GM12878 (cell line): ENCODE measurements at regions not wholly inside any gene's neighbourhood (a gene's known extent, or its start where the extent isn't known, plus 50 kb on each side); places are given as distances from the start of the nearest gene placed in this dataset.

Source experiments
- ATAC-seq: fragments of 200-7000 bp; cut with Tn5 transposase; 3 replicates; pipeline ENCODE4 v1.9.1; 2020; ENCODE audit warnings: mild to moderate bottlenecking, moderate library complexity
- BruUV-seq: library from RNA; stranded (reverse); fragments of 400-500 nt; replicated peaks from 2 replicates; lab custom pipeline; 2021; lab: Mats Ljungman, UMichigan
- CTCF ChIA-PET: fragments of 300-600 bp; sonication (Branson Sonifier 250); formaldehyde crosslinking; extraction: SDS; loops from one replicate; lab custom pipeline; 2021; ENCODE audit warnings: inconsistent platforms; lab: Yijun Ruan, JAX
- POLR2A ChIA-PET: fragments of 350-600 bp; formaldehyde crosslinking; extraction: SDS; loops from one replicate; lab custom pipeline; 2021; ENCODE audit warnings: inconsistent platforms; lab: Charles Lee
- RAD21 ChIA-PET: fragments of 300-600 bp; sonication (Branson Sonifier 250); formaldehyde crosslinking; loops from one replicate; lab custom pipeline; 2023; ENCODE audit warnings: antibody characterized with exemption; ENCODE audit not compliant: unreplicated experiment; lab: Charles Lee
- SMC1A ChIA-PET: fragments of 300-600 bp; sonication (Branson Sonifier 250); formaldehyde crosslinking; loops from one replicate; lab custom pipeline; 2023; ENCODE audit not compliant: unreplicated experiment, uncharacterized antibody; lab: Charles Lee
- DNase-seq: peaks from one replicate; pipeline ENCODE4 v3.0.0-alpha.2; 2011; ENCODE audit warnings: low read depth, low spot score
- FAIRE-seq: peaks from 3 replicates; lab custom pipeline; 2011; peaks lifted over from hg19 to GRCh38; lab: Jason Lieb, UNC
- H2AFZ ChIP-seq: 2 replicates; pipeline ENCODE4 v1.6.0; 2011; ENCODE audit warnings: low read depth, low read length, control low read depth; ENCODE audit not compliant: control insufficient read depth
- H3K27ac ChIP-seq: 2 replicates; pipeline ENCODE4 v1.5.1; 2011; ENCODE audit warnings: control low read depth; ENCODE audit not compliant: control insufficient read depth, insufficient read depth
- H3K27me3 ChIP-seq, 2 experiments: replicated peaks in 1 of 2; 2 replicates each; pipeline versions ENCODE4 v1.6.0 to v1.6.1; 2011; ENCODE audit warnings: low read length in 1 of 2; ENCODE audit not compliant: control insufficient read depth in 2 of 2, insufficient read depth in 2 of 2
- H3K36me3 ChIP-seq, 2 experiments: 2 replicates each; pipeline ENCODE4 v1.5.1; 2011; ENCODE audit warnings: low read length in 1 of 2; ENCODE audit not compliant: control insufficient read depth in 2 of 2, insufficient read depth in 2 of 2
- H3K4me1 ChIP-seq: 2 replicates; pipeline ENCODE4 v1.6.1; 2011; ENCODE audit warnings: mild to moderate bottlenecking, low read length, moderate library complexity, mixed read lengths; ENCODE audit not compliant: control insufficient read depth, insufficient read depth
- H3K4me2 ChIP-seq: 2 replicates; pipeline ENCODE4 v1.6.0; 2011; ENCODE audit warnings: control low read depth; ENCODE audit not compliant: control insufficient read depth, insufficient read depth
- H3K4me3 ChIP-seq: fragments of 200-600 bp; sonication (generic); 2 replicates; pipeline ENCODE4 v1.5.1; 2016
- H3K79me2 ChIP-seq: 2 replicates; pipeline ENCODE4 v1.6.0; 2011; ENCODE audit warnings: low read length; ENCODE audit not compliant: control insufficient read depth, insufficient read depth
- H3K9ac ChIP-seq: 2 replicates; pipeline ENCODE4 v1.8.0; 2011; ENCODE audit warnings: low read length, control low read depth, mixed read lengths; ENCODE audit not compliant: control insufficient read depth, insufficient read depth
- H3K9me3 ChIP-seq: replicated peaks from 3 replicates; pipeline ENCODE4 v1.5.1; 2011; ENCODE audit warnings: mild to moderate bottlenecking, low read length; ENCODE audit not compliant: control insufficient read depth, insufficient read depth
- H4K20me1 ChIP-seq: 2 replicates; pipeline ENCODE4 v1.6.0; 2011; ENCODE audit not compliant: control insufficient read depth, insufficient read depth
- ASH2L ChIP-seq: fragments of 300-600, 200-600 bp; sonication (generic); IDR thresholded peaks from 2 replicates; pipeline ENCODE4 v1.6.1; 2017; ENCODE audit warnings: low read depth, mild to moderate bottlenecking, borderline replicate concordance
- ESRRA ChIP-seq: IDR thresholded peaks from 2 replicates; pipeline ENCODE4 v1.6.1; 2012; ENCODE audit warnings: mild to moderate bottlenecking, low read length, improper control_type of control experiment
- NFXL1 ChIP-seq: fragments of 450-650 bp; IDR thresholded peaks from 2 replicates; pipeline ENCODE4 v1.6.1; 2017; ENCODE audit warnings: antibody characterized with exemption, mild to moderate bottlenecking, borderline replicate concordance
- PAX5 ChIP-seq: IDR thresholded peaks from 2 replicates; pipeline ENCODE4 v1.6.1; 2011; ENCODE audit warnings: low read depth, low read length, borderline replicate concordance
- PKNOX1 ChIP-seq: fragments of 450-650 bp; IDR thresholded peaks from 2 replicates; pipeline ENCODE4 v1.6.1; 2016; ENCODE audit warnings: mild to moderate bottlenecking
- PML ChIP-seq: IDR thresholded peaks from 2 replicates; pipeline ENCODE4 v1.6.1; 2012; ENCODE audit warnings: low read length, inconsistent platforms
- POU2F2 ChIP-seq: IDR thresholded peaks from 3 replicates; pipeline ENCODE4 v1.6.1; 2011; ENCODE audit warnings: low read depth, mild to moderate bottlenecking, low read length, borderline replicate concordance
- TCF7 ChIP-seq: IDR thresholded peaks from 2 replicates; pipeline ENCODE4 v1.6.1; 2014; ENCODE audit warnings: antibody characterized with exemption, borderline replicate concordance
- ZNF384 ChIP-seq: IDR thresholded peaks from 2 replicates; pipeline ENCODE4 v1.6.1; 2012; ENCODE audit warnings: low read depth, mild to moderate bottlenecking, low read length, improper control_type of control experiment, borderline replicate concordance
- ZZZ3 ChIP-seq: IDR thresholded peaks from 2 replicates; pipeline ENCODE4 v1.6.1; 2011; ENCODE audit warnings: low read depth; ENCODE audit not compliant: control insufficient read depth, insufficient read length
- WGBS: methylation state at CpG from one replicate; pipeline ENCODE4 v1.1.6; 2016; ENCODE audit warnings: low lambda C conversion rate; ENCODE audit not compliant: insufficient replicate concordance, insufficient coverage; ENCODE audit errors: missing lambda C conversion rate; 5-methylcytosine and 5-hydroxymethylcytosine counted together
- in situ Hi-C: fragments of 300-500 bp; cut with MboI; formaldehyde crosslinking; loops from 9 replicates; pipeline ENCODE4 v1.14.3; 2018; ENCODE audit warnings: mixed read lengths
- intact Hi-C: fragments of 100-400 bp; cut with micrococcal nuclease; formaldehyde crosslinking; loops from one replicate; pipeline ENCODE4 v1.14.2; 2022; ENCODE audit not compliant: unreplicated experiment
- TF ChIP-seq, protein P1 (sequence below): fragments of 450-650 bp; formaldehyde crosslinking; IDR thresholded peaks from 2 replicates; pipeline ENCODE4 v1.5.0; 2022; ENCODE audit warnings: mild to moderate bottlenecking, missing genetic modification characterization

DNA sequence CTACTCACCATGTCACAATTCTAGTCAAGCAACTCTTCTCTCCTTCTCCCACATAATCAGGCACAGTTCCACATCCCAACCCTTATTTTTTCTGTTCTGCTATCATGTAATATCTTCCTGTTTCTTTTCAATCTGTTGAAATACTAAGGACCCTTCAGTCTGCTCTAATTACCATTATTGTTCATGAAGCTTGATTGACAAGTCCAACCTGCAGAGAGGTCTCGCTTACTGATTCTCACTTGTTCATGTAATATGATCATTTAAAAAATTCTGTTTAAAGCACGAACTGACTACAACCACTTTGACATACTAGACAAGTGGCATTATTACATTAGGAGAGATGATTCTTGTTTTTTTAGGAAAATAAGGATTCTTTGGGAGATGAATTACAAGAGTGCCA is 108.6 kb upstream of the MAD2L1 start:
- SMC1A ChIA-PET: no interaction called here
- CTCF ChIA-PET: interaction anchor here (1.0 kb wide), 1 partner anchor 19 kb away, joined by 3 read pairs; no protein-coding TSS in a partner anchor
- no peaks in the 10 kb centered on the region for H3K9me3 ChIP-seq
- H3K27ac ChIP-seq: no peak overlapping the region
- H4K20me1 ChIP-seq: no peaks in the 10 kb centered on the region
- no peak overlapping the region for H3K4me2 ChIP-seq
- POLR2A ChIA-PET: interaction anchor here (0.5 kb wide), 1 partner anchor 331 kb away, joined by 3 read pairs; no protein-coding TSS in a partner anchor
- H3K4me3 ChIP-seq: no peak overlapping the region
- H3K4me1 ChIP-seq: no peaks in the 10 kb centered on the region
- DNase-seq (no peak), ATAC-seq (no peak), FAIRE-seq (no peak)
- no peaks in the 10 kb centered on the region for H3K36me3 ChIP-seq
- no peak for TF ChIP-seq POU2F2
- TF ChIP-seq PKNOX1: no peak
- no peak for TF ChIP-seq PAX5
- TF ChIP-seq NFXL1: no peak
- no TSS peak for BruUV-seq
- H3K27me3 ChIP-seq: no peaks in the 10 kb centered on the region
- 20% methylated on average over 2 of the region's 2 CpGs for WGBS
- in situ Hi-C loops: no loop called here
- RAD21 ChIA-PET: no interaction called here
- intact Hi-C loops: no loop called here
- H2AFZ ChIP-seq: no peak overlapping the region
- H3K79me2 ChIP-seq: no peaks in the 10 kb centered on the region
- H3K9ac ChIP-seq: no peak overlapping the region

DNA sequence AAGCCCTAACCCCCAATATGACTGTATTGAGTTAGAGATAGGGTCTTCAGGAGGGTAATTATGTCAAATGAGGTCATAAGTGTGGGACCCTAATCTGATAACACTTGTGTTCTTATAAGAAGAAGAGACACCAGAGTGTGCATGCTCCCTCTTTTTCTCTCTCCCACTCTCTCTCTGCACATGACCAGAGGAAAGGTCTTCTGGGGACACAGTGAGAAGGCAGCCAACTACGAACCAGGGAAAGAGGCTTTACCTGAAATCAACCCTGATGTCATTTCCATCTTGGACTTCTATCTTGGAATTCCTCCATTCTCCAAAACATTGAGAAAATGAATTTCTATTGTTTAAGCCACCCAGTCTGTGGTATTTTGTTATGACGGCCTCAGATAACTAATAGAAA is 97.2 kb upstream of the MAD2L1 start:
- Histone ChIP-seq H3K79me2 (no peaks in the 10 kb centered on the region), H3K4me2 (no peak overlapping the region), H3K4me1 (no peaks in the 10 kb centered on the region)
- TF ChIP-seq TCF7: no peak
- no peak for TF ChIP-seq PML
- no peak for TF ChIP-seq ZZZ3
- no peak for TF ChIP-seq ESRRA
- no peak for TF ChIP-seq ZNF384
- TF ChIP-seq, protein P1, sequence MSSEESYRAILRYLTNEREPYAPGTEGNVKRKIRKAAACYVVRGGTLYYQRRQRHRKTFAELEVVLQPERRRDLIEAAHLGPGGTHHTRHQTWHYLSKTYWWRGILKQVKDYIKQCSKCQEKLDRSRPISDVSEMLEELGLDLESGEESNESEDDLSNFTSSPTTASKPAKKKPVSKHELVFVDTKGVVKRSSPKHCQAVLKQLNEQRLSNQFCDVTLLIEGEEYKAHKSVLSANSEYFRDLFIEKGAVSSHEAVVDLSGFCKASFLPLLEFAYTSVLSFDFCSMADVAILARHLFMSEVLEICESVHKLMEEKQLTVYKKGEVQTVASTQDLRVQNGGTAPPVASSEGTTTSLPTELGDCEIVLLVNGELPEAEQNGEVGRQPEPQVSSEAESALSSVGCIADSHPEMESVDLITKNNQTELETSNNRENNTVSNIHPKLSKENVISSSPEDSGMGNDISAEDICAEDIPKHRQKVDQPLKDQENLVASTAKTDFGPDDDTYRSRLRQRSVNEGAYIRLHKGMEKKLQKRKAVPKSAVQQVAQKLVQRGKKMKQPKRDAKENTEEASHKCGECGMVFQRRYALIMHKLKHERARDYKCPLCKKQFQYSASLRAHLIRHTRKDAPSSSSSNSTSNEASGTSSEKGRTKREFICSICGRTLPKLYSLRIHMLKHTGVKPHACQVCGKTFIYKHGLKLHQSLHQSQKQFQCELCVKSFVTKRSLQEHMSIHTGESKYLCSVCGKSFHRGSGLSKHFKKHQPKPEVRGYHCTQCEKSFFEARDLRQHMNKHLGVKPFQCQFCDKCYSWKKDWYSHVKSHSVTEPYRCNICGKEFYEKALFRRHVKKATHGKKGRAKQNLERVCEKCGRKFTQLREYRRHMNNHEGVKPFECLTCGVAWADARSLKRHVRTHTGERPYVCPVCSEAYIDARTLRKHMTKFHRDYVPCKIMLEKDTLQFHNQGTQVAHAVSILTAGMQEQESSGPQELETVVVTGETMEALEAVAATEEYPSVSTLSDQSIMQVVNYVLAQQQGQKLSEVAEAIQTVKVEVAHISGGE (CRISPR knock-in tag): no peak
- no peak for TF ChIP-seq NFXL1
- no peak for TF ChIP-seq ASH2L
- no peak for TF ChIP-seq PAX5
- TF ChIP-seq, all 136 proteins: peak for 0
- Histone ChIP-seq H3K36me3 (no peaks in the 10 kb centered on the region), H3K27ac (no peak overlapping the region), H3K4me3 (no peak overlapping the region), H3K9me3 (no peaks in the 10 kb centered on the region), H3K27me3 (no peaks in the 10 kb centered on the region), H2AFZ (no peak overlapping the region), H3K9ac (no peak overlapping the region), H4K20me1 (no peaks in the 10 kb centered on the region)
- DNase-seq: no peak
- ATAC-seq: no peak
- POLR2A ChIA-PET: no interaction called here
- intact Hi-C loops: no loop called here
- no peak for FAIRE-seq
- 27% methylated on average over 2 of the region's 2 CpGs for WGBS
- RAD21 ChIA-PET: no interaction called here
- in situ Hi-C loops: loop anchor here (25.0 kb wide), 1 partner anchor 1148 kb away; no protein-coding TSS in a partner anchor
- CTCF ChIA-PET: interaction anchor here (1.0 kb wide), 1 partner anchor 13 kb away, joined by 3 read pairs; no protein-coding TSS in a partner anchor
- no TSS peak for BruUV-seq
- SMC1A ChIA-PET: no interaction called here
